ENCODE measurements at regions not wholly inside any gene's neighbourhood (a gene's known extent, or its start where the extent isn't known, plus 50 kb on each side); places are given as distances from the start of the nearest gene placed in this dataset.

DNA sequence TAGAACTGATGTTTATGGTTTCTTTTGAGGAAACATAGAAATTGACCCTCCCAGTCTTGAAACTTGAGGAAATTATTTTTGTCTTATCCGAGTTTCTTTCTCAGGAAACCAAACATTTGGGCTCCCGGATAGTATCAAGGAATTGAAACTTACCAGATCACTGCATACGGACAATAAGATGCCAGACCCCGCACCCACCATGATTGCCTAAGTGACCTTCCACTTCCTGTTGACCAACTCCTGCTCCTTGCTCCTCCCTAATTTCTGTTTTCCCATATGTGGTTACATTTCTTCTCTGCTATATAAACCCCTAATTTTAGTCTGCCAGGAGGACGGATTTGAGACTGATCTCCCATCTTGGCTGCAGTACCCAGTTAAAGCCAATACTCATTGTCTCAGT lies 118.4 kb upstream of the TPRG1 start:
- TF ChIP-seq, protein P1, sequence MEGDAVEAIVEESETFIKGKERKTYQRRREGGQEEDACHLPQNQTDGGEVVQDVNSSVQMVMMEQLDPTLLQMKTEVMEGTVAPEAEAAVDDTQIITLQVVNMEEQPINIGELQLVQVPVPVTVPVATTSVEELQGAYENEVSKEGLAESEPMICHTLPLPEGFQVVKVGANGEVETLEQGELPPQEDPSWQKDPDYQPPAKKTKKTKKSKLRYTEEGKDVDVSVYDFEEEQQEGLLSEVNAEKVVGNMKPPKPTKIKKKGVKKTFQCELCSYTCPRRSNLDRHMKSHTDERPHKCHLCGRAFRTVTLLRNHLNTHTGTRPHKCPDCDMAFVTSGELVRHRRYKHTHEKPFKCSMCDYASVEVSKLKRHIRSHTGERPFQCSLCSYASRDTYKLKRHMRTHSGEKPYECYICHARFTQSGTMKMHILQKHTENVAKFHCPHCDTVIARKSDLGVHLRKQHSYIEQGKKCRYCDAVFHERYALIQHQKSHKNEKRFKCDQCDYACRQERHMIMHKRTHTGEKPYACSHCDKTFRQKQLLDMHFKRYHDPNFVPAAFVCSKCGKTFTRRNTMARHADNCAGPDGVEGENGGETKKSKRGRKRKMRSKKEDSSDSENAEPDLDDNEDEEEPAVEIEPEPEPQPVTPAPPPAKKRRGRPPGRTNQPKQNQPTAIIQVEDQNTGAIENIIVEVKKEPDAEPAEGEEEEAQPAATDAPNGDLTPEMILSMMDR (IDR thresholded peaks at IDR 0.05): no peak
- no peak for TF ChIP-seq POLR2A (IDR thresholded peaks at IDR 0.05)
